ENCODE measurements at regions not wholly inside any gene's neighbourhood (a gene's known extent, or its start where the extent isn't known, plus 50 kb on each side); places are given as distances from the start of the nearest gene placed in this dataset.
"Not testable (repeated sequence)": the region's sequence is repeated elsewhere in the genome, so short reads cannot be mapped to it uniquely, and the experiment has no call there.

DNA sequence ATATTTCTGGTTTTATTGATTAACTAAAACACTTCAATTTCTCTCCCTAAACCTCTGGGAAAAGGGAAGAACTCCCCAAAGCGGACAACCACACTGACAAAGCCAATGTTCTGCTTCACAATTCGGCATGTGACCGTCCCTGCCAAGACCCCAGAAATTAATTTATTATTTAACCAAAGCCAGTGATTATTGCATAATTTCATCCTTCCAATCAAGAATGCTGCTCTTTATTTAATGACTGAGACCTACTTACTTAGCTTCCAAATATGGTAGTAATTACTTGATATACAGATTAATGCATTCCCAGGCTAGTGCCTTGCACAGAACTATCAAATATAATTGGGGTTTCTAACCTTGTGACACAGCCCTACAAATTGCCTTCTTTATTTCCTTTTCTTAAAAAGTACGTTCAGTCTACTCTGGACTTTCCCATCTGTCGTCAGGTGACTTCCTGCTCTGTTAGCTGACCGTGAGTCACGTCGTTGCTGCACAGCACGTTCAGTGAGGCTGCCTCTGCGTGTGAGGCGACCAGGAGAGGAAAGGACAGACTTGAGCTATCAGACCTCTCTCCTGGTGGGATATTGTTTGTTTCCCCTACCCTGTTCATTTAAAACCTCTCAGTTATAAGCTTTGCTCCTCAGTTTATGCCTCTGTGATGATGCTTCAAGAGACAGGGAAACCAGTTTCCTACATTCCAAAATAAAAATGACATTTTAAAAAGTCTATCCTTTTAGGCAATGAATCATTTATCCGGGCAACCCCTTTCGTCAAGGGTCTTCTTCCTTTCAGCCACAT is 55.7 kb upstream of the TNFAIP3 start:
- DNase-seq, result peak; percentile 83

DNA sequence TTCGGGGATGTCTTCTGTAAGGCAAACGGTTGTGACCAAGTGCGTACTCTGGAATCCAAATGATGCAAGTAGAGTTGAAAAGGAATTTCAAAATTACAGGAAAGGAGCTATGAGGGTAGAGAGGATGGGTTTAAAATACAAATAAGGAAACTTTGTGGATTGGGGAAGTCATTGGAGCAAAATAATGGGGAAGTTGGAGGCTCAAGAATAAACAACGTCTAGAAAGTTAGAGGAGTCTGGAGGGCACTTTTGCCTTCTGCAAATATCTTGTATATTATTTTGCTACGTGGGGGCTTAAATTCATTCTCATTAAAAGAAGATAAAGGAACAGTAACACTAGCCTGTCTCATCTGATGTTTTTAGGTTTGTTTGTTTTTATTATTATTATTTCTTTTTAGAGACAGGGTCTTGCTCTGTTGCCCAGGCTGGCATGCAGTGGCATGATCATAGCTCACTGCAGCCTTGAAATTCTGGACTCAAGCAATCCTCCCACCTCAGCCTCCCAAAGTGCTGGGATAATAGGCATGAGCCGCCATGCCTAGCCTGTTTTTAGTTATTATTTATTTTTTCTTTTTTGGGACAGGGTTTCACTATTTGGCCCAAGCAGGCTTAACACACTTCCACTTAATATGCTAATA is 55.0 kb upstream of the TNFAIP3 start:
- no peak for DNase-seq

DNA sequence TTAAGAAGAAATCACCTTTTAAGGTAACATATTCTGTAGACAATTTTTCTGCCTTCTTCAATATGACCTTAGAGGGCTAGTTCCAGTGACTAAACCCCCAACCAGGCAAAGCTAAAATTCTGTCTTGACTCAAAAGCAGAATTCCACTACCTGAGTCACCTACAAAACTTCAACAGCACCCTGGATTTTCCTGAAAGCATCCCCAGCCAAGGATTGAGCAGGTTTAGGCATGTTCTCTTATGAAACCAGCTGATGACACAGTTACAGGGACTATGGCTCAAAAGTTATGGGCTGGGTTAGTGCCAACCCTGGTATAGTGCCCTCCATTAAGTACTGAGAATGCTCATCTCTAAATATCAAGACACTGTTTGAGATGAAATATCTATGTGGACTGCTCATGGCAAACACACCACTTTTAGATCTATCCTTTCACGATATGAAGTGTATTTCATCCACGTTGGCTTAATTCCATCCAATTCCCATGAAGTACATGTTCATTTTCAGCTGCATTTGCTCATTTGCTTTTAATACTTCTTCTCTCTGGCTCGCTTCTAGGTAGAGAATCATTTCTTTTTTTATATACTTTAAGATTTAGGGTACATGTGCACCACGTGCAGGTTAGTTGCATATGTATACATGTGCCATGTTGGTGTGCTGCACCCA is 53.6 kb upstream of the TNFAIP3 start:
- DNase-seq, result no peak

GRCh38 chr6:137814030-137814429 is 53.0 kb upstream of the TNFAIP3 start:
- DNase-seq, result not testable (repeated sequence)

DNA sequence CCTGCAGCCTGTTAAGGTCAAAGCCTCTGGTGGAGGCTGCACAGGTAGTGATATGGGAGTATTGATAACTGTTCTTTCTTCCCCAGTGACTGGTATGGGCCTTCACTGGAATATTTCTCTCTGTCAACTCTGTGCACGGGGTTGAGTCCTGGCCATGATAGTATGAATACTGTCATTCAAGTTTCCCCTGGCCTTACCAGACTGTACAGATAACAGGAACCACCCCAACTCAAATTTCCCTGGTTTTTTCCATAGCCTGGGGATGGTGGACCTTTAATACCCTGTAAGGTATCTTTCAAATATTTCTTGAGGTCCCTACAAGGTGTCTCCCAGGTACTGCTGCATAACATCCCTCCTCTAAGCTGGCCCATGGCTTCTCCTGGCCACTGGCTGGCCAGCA is 51.4 kb upstream of the TNFAIP3 start:
- DNase-seq, result no peak

DNA sequence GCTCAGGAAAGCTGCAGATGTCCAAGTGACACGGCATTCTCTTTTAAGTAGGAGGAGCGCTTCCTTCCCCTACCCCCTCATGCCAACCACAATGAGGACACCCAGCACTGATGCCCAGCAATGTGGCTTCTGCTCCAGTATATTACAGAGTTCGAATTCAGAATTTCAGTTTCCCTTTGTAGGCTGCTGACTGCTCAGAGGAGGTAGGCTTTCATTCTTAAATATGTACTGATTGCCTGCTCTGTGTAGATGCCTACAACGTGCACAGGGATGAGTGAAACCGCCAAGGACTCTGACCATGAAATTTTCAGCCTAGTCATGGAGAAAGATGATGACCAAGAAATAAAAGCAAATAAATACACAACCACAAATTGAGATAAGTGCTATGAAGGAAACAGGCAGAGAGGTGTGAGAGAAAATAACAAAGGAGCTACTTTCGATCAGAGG is 50.9 kb upstream of the TNFAIP3 start:
- DNase-seq, result no peak

- no peak for DNase-seq
Measured at GRCh38 chr6:137816688-137817618, 50.1 kb upstream of the TNFAIP3 start.

All from stimulated activated CD8-positive, alpha-beta memory T cell treated with anti-CD3 and anti-CD28 coated beads, Interleukin-4, amount 100 ng/mL, for 48 hours (primary cell).